Skin of body (tissue), 1 donor: ENCODE measurements at regions not wholly inside any gene's neighbourhood (a gene's known extent, or its start where the extent isn't known, plus 50 kb on each side); places are given as distances from the start of the nearest gene placed in this dataset.
A peak's percentile ranks its signal among the peaks of the same experiment; 100 is the strongest.
"Not testable (repeated sequence)": the region's sequence is repeated elsewhere in the genome, so short reads cannot be mapped to it uniquely, and the experiment has no call there.

Experiments
- DNase-seq: peaks from one replicate; lab custom pipeline; 2025; lab: John Stamatoyannopoulos, UW

DNA sequence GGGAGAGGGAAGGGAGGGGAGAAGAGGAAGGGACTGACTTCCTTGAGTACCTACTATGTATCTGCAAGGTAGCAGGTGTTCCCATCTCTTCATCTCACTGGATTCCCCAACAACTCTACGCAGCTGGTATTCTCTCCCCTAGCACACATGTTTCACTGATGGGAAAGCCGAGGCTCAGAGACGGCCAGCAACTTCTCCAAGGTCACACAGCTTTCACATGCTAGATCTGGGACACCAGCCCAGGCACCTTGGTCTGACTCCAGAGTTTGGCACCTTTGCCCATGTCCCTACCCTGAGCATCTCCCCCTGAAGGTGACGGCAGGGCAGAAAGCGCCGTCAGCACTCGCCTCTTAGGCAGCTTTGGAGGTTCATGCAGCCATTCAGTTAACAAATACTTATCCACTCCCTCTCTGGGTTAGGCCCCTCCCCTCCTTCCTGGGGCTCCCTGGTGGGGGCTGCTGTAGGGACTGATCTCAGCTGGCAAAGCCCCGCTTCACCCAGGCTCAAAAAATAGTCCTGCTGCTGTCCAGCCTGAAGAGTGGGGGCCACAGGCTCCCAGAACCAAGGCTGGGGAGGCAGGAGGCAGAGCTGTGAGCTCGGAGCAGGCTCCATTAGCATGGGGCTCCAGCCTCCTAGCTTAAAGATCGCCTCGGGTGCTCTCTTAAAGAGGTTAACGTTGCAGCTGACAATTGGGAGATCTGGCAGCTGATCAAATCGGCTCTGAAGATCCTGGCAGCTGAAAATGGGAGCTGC is 79.4 kb downstream of the IGLL1 start:
- DNase-seq = no peak

GRCh38 chr22:23499845-23500500 is 80.1 kb downstream of the IGLL1 start:
- no peak for DNase-seq

DNA sequence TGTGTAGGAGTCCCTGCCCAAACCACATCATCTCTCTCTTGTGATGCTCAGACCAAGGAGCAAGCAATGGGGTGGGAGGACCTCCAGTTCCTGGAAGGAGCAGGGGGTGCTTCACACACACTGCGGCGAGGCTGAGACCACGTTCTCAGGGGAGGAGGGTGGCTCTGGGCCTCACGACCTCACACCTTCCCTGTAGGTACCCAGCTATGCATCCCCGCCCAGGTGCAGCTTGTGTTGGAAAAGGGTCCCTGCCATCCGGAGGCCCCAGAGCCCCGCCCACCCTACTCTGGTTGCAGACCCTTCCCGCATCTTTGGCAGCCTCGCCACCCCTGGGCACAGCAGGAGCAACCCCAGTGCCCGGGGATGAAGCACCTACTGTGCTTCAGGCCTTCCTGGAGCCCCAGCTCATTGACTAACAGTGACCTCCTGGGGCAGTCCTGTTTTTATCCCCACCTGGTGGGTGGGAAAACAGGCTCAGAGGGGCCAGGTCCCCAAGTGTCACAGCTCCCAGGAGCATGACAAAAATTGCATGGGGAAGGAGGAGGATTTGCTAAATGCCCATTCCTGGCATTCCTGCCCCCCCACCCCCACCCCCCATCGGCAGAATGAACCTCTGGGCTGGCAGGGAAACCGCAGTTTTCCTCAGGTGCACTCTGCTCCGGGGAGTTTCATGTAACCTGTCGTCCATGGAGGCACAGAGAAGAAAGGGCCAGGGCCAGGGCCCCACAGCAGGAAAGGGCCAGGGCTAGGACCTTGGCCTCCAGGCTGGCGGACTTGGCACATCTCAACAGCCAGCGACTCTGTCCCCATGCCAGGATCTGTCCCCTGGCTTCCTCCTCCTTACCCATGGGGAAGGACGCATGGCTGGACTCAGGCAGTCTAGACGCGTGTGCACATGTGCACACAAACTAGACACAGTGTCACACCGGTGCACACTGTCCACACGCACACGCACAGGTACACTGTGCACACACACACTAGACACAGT is 81.0 kb downstream of the IGLL1 start:
- no peak for DNase-seq

- not testable (repeated sequence) for DNase-seq
Measured at GRCh38 chr22:23497889-23498288, 82.2 kb downstream of the IGLL1 start.

GRCh38 chr22:23497016-23497885 is 82.8 kb downstream of the IGLL1 start:
- no peak for DNase-seq

DNA sequence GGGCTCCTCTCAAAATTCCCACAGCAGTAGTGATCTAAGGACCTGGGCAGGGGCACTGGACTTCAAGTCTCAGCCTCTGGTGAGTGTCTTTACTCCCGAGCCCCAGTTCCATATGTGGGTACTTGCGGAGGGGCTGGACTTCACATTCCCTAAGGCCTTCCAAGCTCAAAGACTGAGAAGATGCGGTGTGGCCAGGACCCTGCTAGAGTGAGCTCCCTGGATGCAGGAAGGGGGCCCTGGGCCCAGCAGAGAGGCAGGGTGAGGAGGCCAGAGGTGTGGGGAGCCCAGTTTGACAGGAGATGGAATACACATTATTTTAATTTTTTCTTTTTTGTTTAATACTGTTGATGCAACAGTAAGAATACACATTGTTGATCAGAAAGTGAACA is 83.7 kb downstream of the IGLL1 start:
- no peak for DNase-seq

DNA sequence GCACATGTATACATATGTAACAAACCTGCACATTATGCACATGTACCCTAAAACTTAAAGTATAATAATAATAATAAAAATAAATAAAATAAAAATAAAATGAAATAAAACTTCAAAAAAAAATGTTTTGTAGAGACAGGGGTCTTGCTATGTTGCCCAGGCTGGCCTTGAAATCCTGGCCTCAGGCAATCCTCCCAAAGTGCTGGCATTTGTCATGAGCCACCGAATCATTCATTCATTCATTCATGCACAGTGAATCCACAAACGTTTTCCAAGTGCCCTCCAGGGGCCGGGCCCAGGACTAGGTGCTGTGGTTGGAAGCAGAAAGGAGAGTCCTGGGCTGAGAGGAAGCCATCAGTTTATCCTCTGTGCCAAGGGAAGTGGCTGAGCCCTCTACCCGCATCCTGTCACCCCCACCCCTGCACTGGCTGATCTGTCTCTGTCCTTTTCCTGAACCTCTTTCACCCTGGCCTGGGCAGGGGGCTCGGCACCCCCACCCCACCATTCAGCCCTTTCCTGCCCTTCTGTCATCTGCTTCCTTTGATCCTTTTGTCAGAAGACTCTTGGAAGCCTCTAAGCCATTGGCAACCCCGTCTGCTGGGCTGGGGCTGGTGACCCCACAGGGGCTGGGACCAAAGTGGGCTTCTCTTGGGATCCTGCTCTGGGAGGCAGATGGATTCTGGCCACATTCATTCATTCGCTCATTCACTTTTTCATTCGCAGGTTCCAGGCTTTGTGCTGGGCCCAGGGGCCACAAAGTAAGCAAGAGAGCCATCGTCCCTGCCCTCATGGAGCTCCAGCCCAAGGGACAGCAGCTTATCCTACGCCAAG is 84.3 kb downstream of the IGLL1 start:
- no peak for DNase-seq

GRCh38 chr22:23494930-23495266 is 85.2 kb downstream of the IGLL1 start:
- no peak for DNase-seq

GRCh38 chr22:23485490-23485889 is 94.6 kb downstream of the IGLL1 start:
- DNase-seq = no peak

- no peak for DNase-seq
Measured at GRCh38 chr22:23484651-23485050, 95.4 kb downstream of the IGLL1 start.

- no peak for DNase-seq
Measured at GRCh38 chr22:23481369-23481768, 98.7 kb downstream of the IGLL1 start.

DNA sequence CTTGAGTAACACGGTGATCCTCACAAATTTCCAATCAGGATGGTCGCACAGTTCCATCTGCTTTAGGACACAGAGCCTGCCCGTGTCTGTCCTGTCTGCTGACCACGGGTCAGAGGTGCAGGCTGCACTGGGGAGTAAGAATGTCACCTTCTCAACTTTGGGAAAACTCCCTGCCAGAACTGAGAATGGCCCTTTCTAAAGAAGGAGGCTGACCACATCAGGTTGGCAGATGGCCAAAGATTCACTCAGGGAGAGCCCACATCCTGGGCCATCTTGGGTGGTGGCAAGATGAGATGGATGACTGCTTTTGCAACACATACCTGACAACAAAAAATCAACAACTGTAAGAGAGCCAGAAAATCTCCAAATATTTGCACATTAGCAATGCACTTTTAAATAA is 101.9 kb downstream of the IGLL1 start:
- no peak for DNase-seq

GRCh38 chr22:23474531-23474930 is 105.6 kb downstream of the IGLL1 start:
- DNase-seq = not testable (repeated sequence)

GRCh38 chr22:23473901-23474300 is 106.2 kb downstream of the IGLL1 start:
- no peak for DNase-seq

- not testable (repeated sequence) for DNase-seq
Measured at GRCh38 chr22:23472376-23472775, 107.7 kb downstream of the IGLL1 start.

DNA sequence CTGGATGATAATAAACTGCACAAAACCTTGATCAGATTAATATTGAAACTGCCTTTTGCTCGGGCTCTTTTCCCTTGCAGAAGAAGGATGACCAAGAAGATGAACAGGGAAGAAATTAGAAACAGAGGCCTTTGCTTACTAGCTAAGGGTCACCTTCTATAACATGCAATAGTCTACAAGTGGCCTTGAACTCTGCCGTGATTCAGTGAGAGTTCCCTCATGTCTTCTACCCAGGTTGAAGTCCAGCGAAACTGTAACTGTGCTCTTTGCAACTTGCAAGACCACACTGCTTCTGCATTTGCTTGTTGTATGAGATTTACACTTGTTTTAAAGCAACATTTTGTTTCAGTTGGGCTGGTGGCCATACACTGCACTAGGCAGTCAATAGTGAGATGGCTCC is 108.4 kb downstream of the IGLL1 start:
- no peak for DNase-seq

DNA sequence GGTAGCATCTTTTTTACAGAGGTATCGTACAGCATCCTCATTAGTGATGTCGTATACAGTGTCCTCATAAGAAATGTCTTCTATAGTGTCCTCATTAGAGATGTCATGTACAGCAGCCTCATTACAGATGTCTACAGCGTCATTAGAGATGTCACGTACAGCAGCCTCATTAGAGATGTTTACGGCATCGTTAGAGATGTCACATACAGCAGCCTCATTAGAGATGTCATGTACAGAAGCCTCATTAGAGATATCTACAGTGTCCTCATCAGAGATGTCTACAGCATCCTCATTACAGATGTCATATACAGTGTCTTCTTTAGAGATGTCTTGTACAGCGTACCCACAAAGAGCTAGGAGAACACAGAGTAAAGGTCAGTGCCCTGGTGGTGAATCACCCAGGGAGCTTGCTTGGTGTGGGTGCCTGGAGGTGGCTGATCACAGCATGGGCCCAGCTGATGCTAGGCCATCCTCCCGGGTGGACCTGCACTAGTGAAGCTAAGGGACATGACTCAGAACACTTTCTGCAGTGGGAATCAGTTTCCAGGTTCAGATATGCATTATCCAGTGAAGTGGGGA is 109.2 kb downstream of the IGLL1 start:
- DNase-seq = no peak

DNA sequence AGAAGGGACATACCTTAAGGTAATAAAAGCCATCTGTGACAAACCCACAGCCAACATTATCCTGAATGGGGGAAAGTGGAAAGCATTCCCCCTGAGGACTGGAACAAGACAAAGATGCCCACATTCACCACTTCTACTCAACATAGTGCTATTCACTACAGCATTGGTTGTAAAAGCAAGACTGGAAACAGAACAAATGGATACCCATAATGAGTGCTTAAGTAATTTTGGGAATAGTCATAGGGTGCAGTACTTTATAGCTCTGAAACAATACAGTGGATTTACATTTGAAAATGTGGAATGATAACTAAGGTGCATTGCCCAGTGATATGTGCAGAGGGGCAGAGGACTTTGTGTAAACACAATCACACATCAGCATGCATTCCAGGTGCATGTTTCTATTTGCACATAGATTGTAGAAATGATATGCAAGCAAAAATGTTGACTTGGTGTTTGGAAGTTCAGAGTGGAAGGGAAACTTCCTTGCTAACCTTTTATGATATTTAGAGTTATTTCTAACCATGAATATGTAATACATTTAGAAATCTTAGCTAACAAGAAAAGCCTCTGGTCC is 112.3 kb downstream of the IGLL1 start:
- DNase-seq = no peak

DNA sequence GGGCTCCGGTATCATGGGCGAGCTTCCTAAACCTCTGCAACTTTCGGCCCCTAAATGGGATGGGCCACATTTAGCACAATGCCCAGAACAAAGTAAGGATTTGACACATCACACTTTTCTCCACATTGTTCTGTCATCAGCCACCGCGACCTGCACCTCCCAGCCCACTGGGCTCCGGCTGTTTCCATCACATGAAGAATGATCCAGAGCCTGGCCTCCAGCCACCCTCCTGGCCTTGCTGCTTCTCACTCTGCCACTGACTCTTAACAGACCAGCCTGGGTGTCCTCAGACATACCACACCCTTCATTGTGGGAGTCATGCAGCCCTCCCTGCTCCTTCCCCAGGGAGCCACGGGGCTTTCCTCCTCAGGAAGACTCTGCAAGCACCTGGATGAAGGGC is 113.7 kb downstream of the IGLL1 start:
- no peak for DNase-seq

GRCh38 chr22:23464796-23465195 is 115.3 kb downstream of the IGLL1 start:
- peak; percentile 64 for DNase-seq
